Superior temporal gyrus (tissue), 1 donor: ENCODE measurements at regions not wholly inside any gene's neighbourhood (a gene's known extent, or its start where the extent isn't known, plus 50 kb on each side); places are given as distances from the start of the nearest gene placed in this dataset.
"Not testable (repeated sequence)": the region's sequence is repeated elsewhere in the genome, so short reads cannot be mapped to it uniquely, and the experiment has no call there.

Experiments
- DNase-seq: peaks from one replicate; pipeline ENCODE4 v3.0.0-alpha.2; 2016; ENCODE audit errors: extremely low spot score

DNA sequence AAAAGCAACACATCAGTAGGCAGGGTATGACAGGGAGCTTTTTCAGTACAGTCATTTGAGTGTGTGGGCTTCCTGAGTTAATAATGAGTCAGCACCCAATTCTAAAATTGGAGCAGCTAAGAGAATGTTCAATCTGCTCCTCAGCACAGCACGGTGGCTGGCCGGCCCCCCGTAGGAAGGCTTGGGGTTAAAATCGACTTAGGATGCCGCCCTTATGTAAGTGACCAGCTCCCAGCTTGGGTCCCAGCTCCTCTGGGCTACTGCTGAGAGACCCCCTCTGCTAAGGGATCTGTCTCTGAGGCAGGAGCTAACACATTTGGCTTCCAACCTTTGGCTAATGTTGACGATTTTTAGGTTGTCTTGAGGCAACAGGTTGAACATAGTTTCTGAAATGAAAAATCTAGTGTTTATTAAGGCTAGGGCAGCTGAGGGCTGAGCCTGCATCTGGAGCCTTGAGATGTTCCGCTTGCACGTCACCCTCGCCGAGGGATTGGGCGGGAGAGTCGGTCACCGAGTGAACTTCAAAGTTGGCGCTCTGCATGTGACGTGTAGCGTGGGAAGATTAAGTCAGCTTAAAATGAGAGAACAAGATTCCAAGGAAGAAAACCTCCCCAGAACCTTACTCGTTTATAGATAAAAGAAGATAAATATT, 291.3 kb upstream of the PLGLB2 start:
- not testable (repeated sequence) for DNase-seq

- DNase-seq, result not testable (repeated sequence)
These were observed 290.8 kb upstream of the PLGLB2 start for GRCh38 chr2:87457129-87457499.

DNA sequence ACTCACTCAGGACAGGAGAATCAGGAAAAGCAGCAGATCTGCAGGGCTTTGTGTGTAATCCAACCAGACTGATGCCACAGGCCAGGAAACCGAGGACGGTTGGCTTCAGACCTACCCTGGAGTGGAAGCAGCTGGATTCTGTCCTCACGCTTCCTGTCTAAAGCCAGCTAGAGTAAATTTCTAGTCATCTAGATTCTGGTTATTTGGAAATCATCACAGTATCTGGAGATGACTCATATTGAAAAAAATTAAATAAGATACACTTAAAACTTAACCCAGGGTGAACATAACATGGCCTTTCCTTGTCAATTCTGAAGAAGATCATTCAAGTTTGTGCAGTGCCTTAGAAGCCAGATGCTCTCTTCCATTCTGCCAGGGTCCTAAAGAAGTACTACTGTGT, 288.9 kb upstream of the PLGLB2 start:
- not testable (repeated sequence) for DNase-seq

DNA sequence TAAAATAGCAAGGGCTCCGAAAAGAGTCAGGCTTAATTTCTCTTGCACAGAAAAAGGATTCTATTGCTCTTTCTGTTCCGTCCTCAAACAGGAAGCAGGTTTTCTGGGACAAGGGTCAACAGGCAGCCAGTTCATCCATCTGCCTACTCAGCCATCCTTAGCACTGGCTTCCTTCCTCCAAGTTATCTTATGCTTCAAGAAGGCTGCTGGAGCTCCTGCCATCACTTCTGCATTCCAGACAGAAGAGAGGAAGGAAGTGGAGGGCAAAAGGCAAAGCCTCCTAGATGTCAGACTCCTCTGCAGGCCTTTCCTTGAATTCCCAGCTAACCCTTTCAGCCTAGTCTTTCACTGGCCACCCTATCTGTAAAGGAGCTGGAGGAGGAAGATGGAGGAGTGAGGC, 287.8 kb upstream of the PLGLB2 start:
- not testable (repeated sequence) for DNase-seq

- DNase-seq, result not testable (repeated sequence)
These were observed 287.2 kb upstream of the PLGLB2 start for GRCh38 chr2:87460662-87461061.

DNA sequence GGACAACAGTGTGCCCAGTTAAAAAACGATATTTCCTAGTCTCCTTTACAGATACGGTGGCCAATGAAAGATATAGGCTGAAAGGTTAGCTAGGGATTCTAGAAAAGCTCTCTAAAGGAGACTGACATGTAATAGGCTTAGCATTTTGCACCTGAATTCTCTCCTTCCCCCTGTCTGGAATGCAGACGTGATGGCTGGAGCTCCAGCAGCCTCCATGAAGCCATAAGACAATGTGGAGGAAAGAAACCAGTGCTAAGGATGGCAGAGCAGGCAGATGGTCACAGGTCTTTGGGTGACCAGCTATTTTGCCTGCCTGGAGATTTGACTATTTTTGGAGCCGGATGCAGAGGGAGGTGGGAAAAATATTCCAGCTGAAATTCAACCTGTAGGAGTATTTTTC, 286.2 kb upstream of the PLGLB2 start:
- DNase-seq, result not testable (repeated sequence)

DNA sequence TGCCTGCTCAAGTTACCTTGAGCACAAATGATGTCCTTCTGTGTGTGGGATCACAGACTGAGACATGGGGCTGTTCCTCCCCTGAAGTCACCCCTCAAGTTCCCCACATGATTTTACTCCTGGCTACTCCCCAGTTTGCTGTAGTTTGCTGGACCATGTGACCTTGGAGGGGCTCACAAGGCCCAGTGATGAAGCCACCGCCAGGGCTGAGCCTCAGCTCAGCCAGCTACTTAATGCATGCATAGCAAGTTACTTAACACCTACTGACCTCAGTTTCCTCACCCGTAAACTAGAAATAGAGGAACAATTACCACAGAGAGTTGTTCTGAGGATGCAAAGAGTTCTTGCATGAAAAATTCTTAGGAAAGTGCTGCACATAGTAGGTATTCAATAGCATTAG, 283.7 kb upstream of the PLGLB2 start:
- DNase-seq, result not testable (repeated sequence)

DNA sequence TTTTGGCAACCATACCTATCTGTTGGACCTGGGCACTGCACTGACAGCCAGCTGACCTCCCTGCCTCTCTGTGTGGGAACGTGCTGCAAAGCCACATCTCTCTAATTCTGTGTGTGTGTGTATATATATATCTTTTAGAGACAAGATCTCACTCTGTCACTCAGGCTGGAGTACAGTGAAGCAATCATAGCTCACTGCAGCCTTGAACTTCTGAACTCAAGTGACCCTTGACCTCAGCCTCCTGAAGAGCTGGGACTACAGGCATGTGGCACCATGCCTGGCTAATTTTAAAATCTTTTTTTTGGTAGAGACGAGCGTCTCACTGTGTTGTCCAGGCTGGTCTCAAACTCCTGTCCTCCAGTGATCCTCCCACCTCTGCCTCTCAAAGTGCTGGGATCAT, 282.2 kb upstream of the PLGLB2 start:
- not testable (repeated sequence) for DNase-seq

DNA sequence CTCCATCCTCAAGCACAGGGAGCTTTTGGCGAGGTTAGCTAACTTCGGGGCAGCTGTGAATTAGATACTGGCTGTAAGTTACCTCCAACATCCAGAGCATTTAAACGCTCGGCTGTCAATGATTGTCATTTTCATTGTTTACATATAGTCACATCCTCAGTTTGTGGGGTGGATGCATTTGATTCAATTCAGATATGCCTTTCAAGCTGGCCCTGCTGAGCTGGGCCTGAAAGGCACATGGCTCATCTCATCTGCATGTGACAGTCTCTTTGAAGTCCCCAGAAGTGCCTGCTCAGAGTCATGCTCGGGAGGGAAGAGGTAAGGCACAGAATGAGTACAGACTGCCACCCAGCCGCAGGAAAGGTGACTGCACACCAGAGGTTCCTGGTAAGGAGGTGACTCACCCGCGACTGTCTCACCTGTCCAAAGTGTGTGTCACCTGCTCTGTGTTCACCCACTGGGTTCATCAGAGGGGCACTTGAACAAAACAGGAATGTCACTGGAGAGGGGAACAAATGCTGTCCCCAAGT, 281.2 kb upstream of the PLGLB2 start:
- DNase-seq, result not testable (repeated sequence)

GRCh38 chr2:87468429-87468981, 279.4 kb upstream of the PLGLB2 start:
- not testable (repeated sequence) for DNase-seq

GRCh38 chr2:87469180-87470151, 278.4 kb upstream of the PLGLB2 start:
- DNase-seq, result not testable (repeated sequence)

DNA sequence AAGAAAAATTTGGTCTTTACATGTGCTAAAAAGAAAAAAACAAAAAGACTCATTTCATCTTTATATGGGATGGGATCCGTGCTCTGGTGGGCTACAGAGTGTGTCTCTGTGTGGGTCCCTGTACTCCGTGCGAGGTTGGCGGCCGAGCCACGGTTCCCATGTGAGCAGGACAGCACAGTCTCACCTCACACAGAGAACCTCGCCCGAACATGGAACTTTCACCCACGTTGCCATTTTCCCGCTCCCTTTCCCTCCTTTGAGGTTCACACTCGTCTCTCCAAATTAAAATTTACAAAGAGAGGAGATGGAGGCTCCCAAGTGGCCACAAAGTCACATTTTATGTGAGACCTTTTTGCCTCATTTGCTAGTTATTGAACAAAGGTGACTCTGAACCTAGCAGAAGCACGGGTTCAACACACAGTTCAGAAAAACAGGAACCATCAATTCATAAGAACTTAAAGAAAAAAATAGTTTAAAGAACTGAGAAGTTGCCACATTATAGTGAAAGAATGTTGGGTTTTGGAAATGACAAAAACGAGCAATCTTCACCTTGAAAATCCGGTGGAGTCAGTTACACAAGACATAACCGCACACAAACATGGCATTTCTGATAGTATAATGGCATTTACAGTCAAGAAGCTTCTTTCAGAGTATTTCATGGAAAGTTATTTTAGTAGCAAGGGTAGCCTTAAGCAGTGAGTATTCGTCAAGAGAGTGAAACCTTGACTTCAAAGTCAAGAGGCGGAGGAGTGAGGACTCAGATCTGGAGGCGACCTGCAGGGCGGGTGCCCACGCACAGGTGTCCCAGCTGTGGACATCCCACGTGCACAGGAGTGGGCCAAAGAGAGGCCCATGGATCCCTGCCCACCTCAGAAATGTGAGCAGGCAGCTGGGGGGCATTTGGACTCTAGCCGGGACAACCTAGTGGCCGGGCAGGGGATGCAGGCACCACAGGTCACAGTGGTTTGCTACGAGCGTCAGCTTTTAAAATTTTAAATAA, 277.2 kb upstream of the PLGLB2 start:
- DNase-seq, result not testable (repeated sequence)

DNA sequence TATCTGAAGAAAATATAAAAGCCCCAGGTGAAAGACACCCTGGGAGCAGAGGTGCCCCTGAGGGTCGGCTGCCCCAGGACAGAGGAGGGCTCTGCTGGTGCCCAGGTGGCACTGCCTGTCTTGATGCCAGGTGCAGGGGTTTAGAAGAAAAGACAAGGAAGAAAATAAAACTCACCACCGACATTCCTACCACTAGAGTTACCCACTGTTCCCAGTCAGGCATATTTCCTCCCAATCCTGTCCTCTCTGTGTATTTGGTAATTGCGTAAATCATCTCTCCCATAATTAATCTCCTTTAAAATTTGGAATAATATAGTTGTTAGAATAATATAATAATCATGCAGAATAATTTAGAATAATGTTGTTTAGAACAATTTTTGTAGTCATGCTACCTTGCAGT, 276.4 kb upstream of the PLGLB2 start:
- not testable (repeated sequence) for DNase-seq

- peak; percentile 5 for DNase-seq
These were observed 271.5 kb upstream of the PLGLB2 start for GRCh38 chr2:87476223-87476872.

GRCh38 chr2:87476936-87477335, 271.0 kb upstream of the PLGLB2 start:
- DNase-seq, result not testable (repeated sequence)

GRCh38 chr2:87477669-87478428, 270.0 kb upstream of the PLGLB2 start:
- not testable (repeated sequence) for DNase-seq

- not testable (repeated sequence) for DNase-seq
These were observed 269.0 kb upstream of the PLGLB2 start for GRCh38 chr2:87478911-87479310.

- not testable (repeated sequence) for DNase-seq
These were observed 264.7 kb upstream of the PLGLB2 start for GRCh38 chr2:87483093-87483680.

DNA sequence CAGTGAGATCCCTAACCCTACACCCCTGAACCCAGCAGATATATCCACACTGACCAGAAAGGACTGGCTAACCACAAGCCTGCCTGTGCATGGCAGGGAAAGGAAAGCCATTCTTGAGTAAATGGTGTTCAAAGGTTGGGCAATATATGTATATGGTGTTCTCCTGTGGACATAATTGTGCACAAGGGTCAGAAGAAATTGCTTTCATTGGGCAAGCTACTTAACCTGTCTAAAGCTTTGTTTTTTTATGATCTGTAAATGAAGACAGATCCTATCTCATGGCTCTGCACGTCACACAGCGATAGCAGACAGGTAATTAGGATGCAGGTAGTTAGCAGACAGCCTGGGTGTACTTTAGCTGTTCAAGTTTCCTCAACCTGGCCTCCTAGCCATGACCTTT, 263.5 kb upstream of the PLGLB2 start:
- DNase-seq, result not testable (repeated sequence)
